K562 (cell line): ENCODE measurements at regions not wholly inside any gene's neighbourhood (a gene's known extent, or its start where the extent isn't known, plus 50 kb on each side); places are given as distances from the start of the nearest gene placed in this dataset.

Source experiments
- ATAC-seq: fragments of 200-7000 bp; cut with Tn5 transposase; 3 replicates; pipeline ENCODE4 v1.9.1; 2020; ENCODE audit warnings: moderate library complexity
- BruUV-seq: library from RNA; stranded (reverse); fragments of 400-500 nt; replicated peaks from 2 replicates; lab custom pipeline; 2021; lab: Mats Ljungman, UMichigan
- CTCF ChIA-PET: fragments of 300-600 bp; formaldehyde crosslinking; extraction: SDS; loops from one replicate; lab custom pipeline; 2021; ENCODE audit warnings: low intra/inter-chr PET ratio; lab: Yijun Ruan, JAX
- POLR2A ChIA-PET: fragments of 300-600, 350-650 bp; sonication (Branson Sonifier 250); formaldehyde crosslinking; extraction: SDS; loops from one replicate; lab custom pipeline; 2021; ENCODE audit warnings: antibody characterized with exemption, inconsistent platforms; lab: Yijun Ruan, JAX
- DNase-seq, 4 experiments: peaks; one replicate each; pipeline versions ENCODE4 v3.0.0 to v3.0.0-alpha.2; 2011 to 2018; ENCODE audit warnings: low spot score in 3 of 4, mixed read lengths in 3 of 4; ENCODE audit errors: extremely low read depth in 1 of 4
- FAIRE-seq: peaks from 2 replicates; lab custom pipeline; 2011; peaks lifted over from hg19 to GRCh38; lab: Jason Lieb, UNC
- H2AFZ ChIP-seq: 2 replicates; pipeline ENCODE4 v1.6.0; 2011; ENCODE audit warnings: low read depth, low read length, control low read depth, inconsistent platforms
- H3K27ac ChIP-seq: fragments of 200-600 bp; 3 replicates; pipeline ENCODE4 v1.8.0; 2011; ENCODE audit warnings: low read depth, mild to moderate bottlenecking, control low read depth, inconsistent platforms, low read length, moderate library complexity, mixed read lengths; ENCODE audit errors: extremely low read depth
- H3K27me3 ChIP-seq, 2 experiments: fragments of 300-600 bp in 1 of 2; 2 replicates in 1 of 2; 3 replicates in 1 of 2; pipeline versions ENCODE4 v1.6.0 to v1.8.0; 2011; ENCODE audit warnings: inconsistent platforms in 2 of 2, low read length in 2 of 2, mild to moderate bottlenecking in 1 of 2, mixed read lengths in 1 of 2, moderate library complexity in 1 of 2; ENCODE audit not compliant: control insufficient read depth in 2 of 2, insufficient read depth in 2 of 2
- H3K36me3 ChIP-seq: fragments of 300-600 bp; 3 replicates; pipeline ENCODE4 v1.8.0; 2011; ENCODE audit warnings: mild to moderate bottlenecking, low read length, inconsistent platforms; ENCODE audit not compliant: control insufficient read depth, insufficient read depth
- H3K4me1 ChIP-seq, 2 experiments: fragments of 200-600 bp in 1 of 2; replicated peaks in 1 of 2; 2 replicates in 1 of 2; 3 replicates in 1 of 2; pipeline versions ENCODE4 v1.5.1 to v1.8.0; 2011; ENCODE audit warnings: inconsistent platforms in 2 of 2, low read length in 2 of 2, mild to moderate bottlenecking in 1 of 2, mixed read lengths in 1 of 2, moderate library complexity in 1 of 2; ENCODE audit not compliant: control insufficient read depth in 2 of 2, insufficient read depth in 2 of 2
- H3K4me2 ChIP-seq: 2 replicates; pipeline ENCODE4 v1.6.1; 2011; ENCODE audit warnings: low read length, control low read depth, inconsistent platforms, mixed read lengths; ENCODE audit not compliant: insufficient read depth
- H3K4me3 ChIP-seq: fragments of 200-600 bp; sonication (generic), shearing (Covaris generic); 2 replicates; pipeline ENCODE4 v1.5.1; 2016; ENCODE audit warnings: control low read depth, inconsistent platforms
- H3K79me2 ChIP-seq: fragments of 200-600 bp; 3 replicates; pipeline ENCODE4 v1.8.0; 2011; ENCODE audit warnings: low read length, inconsistent platforms; ENCODE audit not compliant: control insufficient read depth, insufficient read depth
- H3K9ac ChIP-seq, 2 experiments: 2 replicates each; pipeline versions ENCODE4 v1.6.0 to v1.6.1; 2011; ENCODE audit warnings: low read depth in 2 of 2, low read length in 2 of 2, control low read depth in 1 of 2, inconsistent platforms in 1 of 2, mild to moderate bottlenecking in 1 of 2, mixed read lengths in 1 of 2; ENCODE audit not compliant: insufficient read depth in 1 of 2
- H3K9me1 ChIP-seq: one replicate; pipeline ENCODE4 v1.6.0; 2011; ENCODE audit warnings: inconsistent platforms, mild to moderate bottlenecking, low read length, moderate library complexity; ENCODE audit not compliant: control insufficient read depth, insufficient read depth
- H3K9me3 ChIP-seq: replicated peaks from 2 replicates; pipeline ENCODE4 v1.5.1; 2011; ENCODE audit warnings: low read depth, low read length, inconsistent platforms; ENCODE audit not compliant: control insufficient read depth, insufficient read depth
- H4K20me1 ChIP-seq: replicated peaks from 2 replicates; pipeline ENCODE4 v1.6.1; 2011; ENCODE audit warnings: low read length, inconsistent platforms, mixed read lengths; ENCODE audit not compliant: control insufficient read depth, insufficient read depth
- BRCA1 ChIP-seq, 2 experiments: fragments of 450-650 bp in 1 of 2; sonication (generic) in 1 of 2; formaldehyde crosslinking in 1 of 2; IDR thresholded peaks; 2 replicates each; pipeline versions ENCODE4 v1.5.0 to v1.6.1; 2017 to 2020; ENCODE audit warnings: mild to moderate bottlenecking in 1 of 2, missing genetic modification reagents in 1 of 2
- DACH1 ChIP-seq: fragments of 450-650 bp; IDR thresholded peaks from 2 replicates; pipeline ENCODE4 v1.6.1; 2018; ENCODE audit not compliant: partially characterized antibody
- MCM2 ChIP-seq: fragments of 450-650 bp; IDR thresholded peaks from 2 replicates; pipeline ENCODE4 v1.6.1; 2017; ENCODE audit warnings: low read depth, mild to moderate bottlenecking
- MXI1 ChIP-seq: IDR thresholded peaks from 2 replicates; pipeline ENCODE4 v1.6.1; 2011; ENCODE audit warnings: low read depth, mild to moderate bottlenecking, improper control_type of control experiment, low read length
- PHTF2 ChIP-seq: fragments of 250-450 bp; sonication (Bioruptor Pico); IDR thresholded peaks from 2 replicates; pipeline ENCODE4 v1.5.0; 2021; ENCODE audit warnings: mild to moderate bottlenecking
- PTRF ChIP-seq: fragments of 450-650 bp; IDR thresholded peaks from 2 replicates; pipeline ENCODE4 v1.6.1; 2016; ENCODE audit warnings: mild to moderate bottlenecking, missing genetic modification characterization, missing compliant biosample characterization
- PYGO2 ChIP-seq: fragments of 450-650 bp; IDR thresholded peaks from 2 replicates; pipeline ENCODE4 v1.6.1; 2016; ENCODE audit warnings: mild to moderate bottlenecking, missing genetic modification characterization, moderate library complexity, missing compliant biosample characterization
- SRSF9 ChIP-seq: fragments of 200-400 bp; formaldehyde crosslinking; IDR thresholded peaks from 2 replicates; pipeline ENCODE4 v1.6.1; 2017; ENCODE audit warnings: low read depth, low read length, borderline replicate concordance
- ZNF408 ChIP-seq: fragments of 250-450 bp; sonication (Bioruptor Pico); IDR thresholded peaks from 2 replicates; pipeline ENCODE4 v1.4.0; 2020; ENCODE audit warnings: low read depth, mild to moderate bottlenecking, moderate library complexity
- WGBS: fragments of 100-300 bp; shearing (Covaris generic); methylation state at CpG from one replicate; pipeline ENCODE4 v1.1.6; 2016; ENCODE audit warnings: low coverage, mixed read lengths; ENCODE audit not compliant: insufficient coverage; ENCODE audit errors: missing lambda C conversion rate; 5-methylcytosine and 5-hydroxymethylcytosine counted together
- in situ Hi-C: fragments of 300-500 bp; cut with MboI; formaldehyde crosslinking; loops from 4 replicates; pipeline ENCODE4 v1.15.0; 2018; ENCODE audit warnings: inconsistent platforms, mixed read lengths
- intact Hi-C: fragments of 100-400 bp; cut with micrococcal nuclease; formaldehyde crosslinking; loops from 2 replicates; pipeline ENCODE4 v1.14.2; 2022
- TF ChIP-seq, protein P1 (sequence below), 3 experiments: IDR thresholded peaks in 2 of 3; conservative IDR thresholded peaks in 1 of 3; 2 replicates each; pipeline ENCODE4 v1.5.1; 2011 to 2012; ENCODE audit warnings: low read length in 3 of 3, mild to moderate bottlenecking in 3 of 3, control low read depth in 2 of 3, improper control_type of control experiment in 1 of 3, inconsistent platforms in 1 of 3, low read depth in 1 of 3, mixed read lengths in 1 of 3, moderate library complexity in 1 of 3; ENCODE audit not compliant: insufficient read depth in 2 of 3
- TF ChIP-seq, protein P2 (sequence below): sonication (generic); formaldehyde crosslinking; IDR thresholded peaks from 2 replicates; pipeline ENCODE4 v1.8.0; 2023; ENCODE audit warnings: mild to moderate bottlenecking, missing genetic modification reagents
- TF ChIP-seq, protein P3 (sequence below): fragments of 450-650 bp; IDR thresholded peaks from 2 replicates; pipeline ENCODE4 v1.7.1; 2018; ENCODE audit warnings: mild to moderate bottlenecking, low read depth; ENCODE audit not compliant: partially characterized antibody
- TF ChIP-seq, protein P4 (sequence below): fragments of 450-650 bp; formaldehyde crosslinking; IDR thresholded peaks from 2 replicates; pipeline ENCODE4 v1.4.0; 2020; ENCODE audit warnings: mild to moderate bottlenecking

DNA sequence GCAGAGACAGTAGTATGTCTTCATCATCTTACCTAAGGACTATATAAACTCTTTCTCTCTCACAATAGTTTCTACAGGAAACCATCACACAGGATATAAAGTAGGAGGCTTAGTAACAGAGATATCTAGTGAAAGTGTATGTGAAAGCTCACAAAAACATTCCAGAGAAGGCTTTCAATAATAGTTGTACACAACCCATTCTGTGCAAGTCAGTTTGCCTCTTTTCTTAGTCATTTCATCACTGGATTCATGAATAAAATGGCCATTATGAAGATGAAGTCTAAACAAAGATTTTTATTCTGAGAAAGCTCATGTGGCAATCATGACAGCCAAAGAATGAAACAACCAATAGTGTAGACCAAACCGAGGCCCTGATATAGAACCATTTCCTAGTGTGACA lies 178.8 kb downstream of the GNAT3 start:
- no peaks in the 10 kb centered on the region for H3K4me1 ChIP-seq
- FAIRE-seq, result no peak
- no peak for ATAC-seq
- no peak overlapping the region for H3K4me3 ChIP-seq
- no peak for DNase-seq
- no peak overlapping the region for H2AFZ ChIP-seq
- in situ Hi-C loops (no loop called here), intact Hi-C loops (no loop called here)
- no peaks in the 10 kb centered on the region for H3K79me2 ChIP-seq
- H3K9ac ChIP-seq, result no peak overlapping the region
- ChIA-PET POLR2A (no interaction called here), CTCF (no interaction called here)
- no peaks in the 10 kb centered on the region for H3K9me1 ChIP-seq
- H3K4me2 ChIP-seq, result no peak overlapping the region
- no peak overlapping the region for H3K27ac ChIP-seq
- BruUV-seq, result no TSS peak
- WGBS, result 0% methylated on average over 1 of the region's 1 CpG
- H3K27me3 ChIP-seq, result no peaks in the 10 kb centered on the region
- H4K20me1 ChIP-seq, result no peaks in the 10 kb centered on the region
- no peaks in the 10 kb centered on the region for H3K36me3 ChIP-seq
- no peaks in the 10 kb centered on the region; the same call in 1 of the 2 replicates for H3K9me3 ChIP-seq
- TF ChIP-seq, protein P1, sequence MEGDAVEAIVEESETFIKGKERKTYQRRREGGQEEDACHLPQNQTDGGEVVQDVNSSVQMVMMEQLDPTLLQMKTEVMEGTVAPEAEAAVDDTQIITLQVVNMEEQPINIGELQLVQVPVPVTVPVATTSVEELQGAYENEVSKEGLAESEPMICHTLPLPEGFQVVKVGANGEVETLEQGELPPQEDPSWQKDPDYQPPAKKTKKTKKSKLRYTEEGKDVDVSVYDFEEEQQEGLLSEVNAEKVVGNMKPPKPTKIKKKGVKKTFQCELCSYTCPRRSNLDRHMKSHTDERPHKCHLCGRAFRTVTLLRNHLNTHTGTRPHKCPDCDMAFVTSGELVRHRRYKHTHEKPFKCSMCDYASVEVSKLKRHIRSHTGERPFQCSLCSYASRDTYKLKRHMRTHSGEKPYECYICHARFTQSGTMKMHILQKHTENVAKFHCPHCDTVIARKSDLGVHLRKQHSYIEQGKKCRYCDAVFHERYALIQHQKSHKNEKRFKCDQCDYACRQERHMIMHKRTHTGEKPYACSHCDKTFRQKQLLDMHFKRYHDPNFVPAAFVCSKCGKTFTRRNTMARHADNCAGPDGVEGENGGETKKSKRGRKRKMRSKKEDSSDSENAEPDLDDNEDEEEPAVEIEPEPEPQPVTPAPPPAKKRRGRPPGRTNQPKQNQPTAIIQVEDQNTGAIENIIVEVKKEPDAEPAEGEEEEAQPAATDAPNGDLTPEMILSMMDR (IDR thresholded peaks at IDR 0.05 in 2 of 3, conservative IDR thresholded peaks at IDR 0.05 in 1 of 3; ENCODE audit: insufficient read depth in 2 of 3, low read depth in 1 of 3, low read length in 3 of 3), result no peak
- TF ChIP-seq, protein P2, sequence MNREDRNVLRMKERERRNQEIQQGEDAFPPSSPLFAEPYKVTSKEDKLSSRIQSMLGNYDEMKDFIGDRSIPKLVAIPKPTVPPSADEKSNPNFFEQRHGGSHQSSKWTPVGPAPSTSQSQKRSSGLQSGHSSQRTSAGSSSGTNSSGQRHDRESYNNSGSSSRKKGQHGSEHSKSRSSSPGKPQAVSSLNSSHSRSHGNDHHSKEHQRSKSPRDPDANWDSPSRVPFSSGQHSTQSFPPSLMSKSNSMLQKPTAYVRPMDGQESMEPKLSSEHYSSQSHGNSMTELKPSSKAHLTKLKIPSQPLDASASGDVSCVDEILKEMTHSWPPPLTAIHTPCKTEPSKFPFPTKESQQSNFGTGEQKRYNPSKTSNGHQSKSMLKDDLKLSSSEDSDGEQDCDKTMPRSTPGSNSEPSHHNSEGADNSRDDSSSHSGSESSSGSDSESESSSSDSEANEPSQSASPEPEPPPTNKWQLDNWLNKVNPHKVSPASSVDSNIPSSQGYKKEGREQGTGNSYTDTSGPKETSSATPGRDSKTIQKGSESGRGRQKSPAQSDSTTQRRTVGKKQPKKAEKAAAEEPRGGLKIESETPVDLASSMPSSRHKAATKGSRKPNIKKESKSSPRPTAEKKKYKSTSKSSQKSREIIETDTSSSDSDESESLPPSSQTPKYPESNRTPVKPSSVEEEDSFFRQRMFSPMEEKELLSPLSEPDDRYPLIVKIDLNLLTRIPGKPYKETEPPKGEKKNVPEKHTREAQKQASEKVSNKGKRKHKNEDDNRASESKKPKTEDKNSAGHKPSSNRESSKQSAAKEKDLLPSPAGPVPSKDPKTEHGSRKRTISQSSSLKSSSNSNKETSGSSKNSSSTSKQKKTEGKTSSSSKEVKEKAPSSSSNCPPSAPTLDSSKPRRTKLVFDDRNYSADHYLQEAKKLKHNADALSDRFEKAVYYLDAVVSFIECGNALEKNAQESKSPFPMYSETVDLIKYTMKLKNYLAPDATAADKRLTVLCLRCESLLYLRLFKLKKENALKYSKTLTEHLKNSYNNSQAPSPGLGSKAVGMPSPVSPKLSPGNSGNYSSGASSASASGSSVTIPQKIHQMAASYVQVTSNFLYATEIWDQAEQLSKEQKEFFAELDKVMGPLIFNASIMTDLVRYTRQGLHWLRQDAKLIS (CRISPR knock-in tag), result no peak
- TF ChIP-seq MCM2, result no peak
- TF ChIP-seq MXI1, result no peak
- TF ChIP-seq DACH1, result no peak
- TF ChIP-seq, protein P3, sequence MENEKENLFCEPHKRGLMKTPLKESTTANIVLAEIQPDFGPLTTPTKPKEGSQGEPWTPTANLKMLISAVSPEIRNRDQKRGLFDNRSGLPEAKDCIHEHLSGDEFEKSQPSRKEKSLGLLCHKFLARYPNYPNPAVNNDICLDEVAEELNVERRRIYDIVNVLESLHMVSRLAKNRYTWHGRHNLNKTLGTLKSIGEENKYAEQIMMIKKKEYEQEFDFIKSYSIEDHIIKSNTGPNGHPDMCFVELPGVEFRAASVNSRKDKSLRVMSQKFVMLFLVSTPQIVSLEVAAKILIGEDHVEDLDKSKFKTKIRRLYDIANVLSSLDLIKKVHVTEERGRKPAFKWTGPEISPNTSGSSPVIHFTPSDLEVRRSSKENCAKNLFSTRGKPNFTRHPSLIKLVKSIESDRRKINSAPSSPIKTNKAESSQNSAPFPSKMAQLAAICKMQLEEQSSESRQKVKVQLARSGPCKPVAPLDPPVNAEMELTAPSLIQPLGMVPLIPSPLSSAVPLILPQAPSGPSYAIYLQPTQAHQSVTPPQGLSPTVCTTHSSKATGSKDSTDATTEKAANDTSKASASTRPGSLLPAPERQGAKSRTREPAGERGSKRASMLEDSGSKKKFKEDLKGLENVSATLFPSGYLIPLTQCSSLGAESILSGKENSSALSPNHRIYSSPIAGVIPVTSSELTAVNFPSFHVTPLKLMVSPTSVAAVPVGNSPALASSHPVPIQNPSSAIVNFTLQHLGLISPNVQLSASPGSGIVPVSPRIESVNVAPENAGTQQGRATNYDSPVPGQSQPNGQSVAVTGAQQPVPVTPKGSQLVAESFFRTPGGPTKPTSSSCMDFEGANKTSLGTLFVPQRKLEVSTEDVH, result no peak
- TF ChIP-seq, protein P4, sequence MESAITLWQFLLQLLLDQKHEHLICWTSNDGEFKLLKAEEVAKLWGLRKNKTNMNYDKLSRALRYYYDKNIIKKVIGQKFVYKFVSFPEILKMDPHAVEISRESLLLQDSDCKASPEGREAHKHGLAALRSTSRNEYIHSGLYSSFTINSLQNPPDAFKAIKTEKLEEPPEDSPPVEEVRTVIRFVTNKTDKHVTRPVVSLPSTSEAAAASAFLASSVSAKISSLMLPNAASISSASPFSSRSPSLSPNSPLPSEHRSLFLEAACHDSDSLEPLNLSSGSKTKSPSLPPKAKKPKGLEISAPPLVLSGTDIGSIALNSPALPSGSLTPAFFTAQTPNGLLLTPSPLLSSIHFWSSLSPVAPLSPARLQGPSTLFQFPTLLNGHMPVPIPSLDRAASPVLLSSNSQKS (CRISPR knock-in tag), result no peak
- TF ChIP-seq BRCA1 (IDR thresholded peaks at IDR 0.05), result no peak
- TF ChIP-seq BRCA1 (CRISPR knock-in tag; IDR thresholded peaks at IDR 0.05), result no peak
- no peak for TF ChIP-seq SRSF9
- TF ChIP-seq PTRF (tag), result no peak
- no peak for TF ChIP-seq PHTF2 (CRISPR knock-in tag)
- no peak for TF ChIP-seq PYGO2 (tag)
- TF ChIP-seq ZNF408 (CRISPR knock-in tag), result no peak
